SKM-1 treated with dmso at 0.1 percent for 144 hours (cell line): ENCODE measurements at regions not wholly inside any gene's neighbourhood (a gene's known extent, or its start where the extent isn't known, plus 50 kb on each side); places are given as distances from the start of the nearest gene placed in this dataset.
"Not testable (repeated sequence)": the region's sequence is repeated elsewhere in the genome, so short reads cannot be mapped to it uniquely, and the experiment has no call there.

Experiments
- DNase-seq: peaks from one replicate; lab custom pipeline; 2025; ENCODE audit not compliant: unreplicated experiment; lab: John Stamatoyannopoulos, UW

GRCh38 chr5:53405396-53405795 is 75.0 kb upstream of the FST start:
- no peak for DNase-seq

- no peak for DNase-seq
Measured at GRCh38 chr5:53406630-53407316, 73.7 kb upstream of the FST start.

GRCh38 chr5:53407373-53407772 is 73.1 kb upstream of the FST start:
- DNase-seq = no peak

GRCh38 chr5:53411388-53411787 is 69.0 kb upstream of the FST start:
- no peak for DNase-seq

- not testable (repeated sequence) for DNase-seq
Measured at GRCh38 chr5:53412499-53412898, 67.9 kb upstream of the FST start.

GRCh38 chr5:53416144-53416738 is 64.2 kb upstream of the FST start:
- no peak for DNase-seq

- no peak for DNase-seq
Measured at GRCh38 chr5:53418409-53418808, 62.0 kb upstream of the FST start.

- DNase-seq = no peak
Measured at GRCh38 chr5:53418826-53419658, 61.4 kb upstream of the FST start.

GRCh38 chr5:53422539-53422938 is 57.9 kb upstream of the FST start:
- DNase-seq = no peak

GRCh38 chr5:53423724-53424123 is 56.7 kb upstream of the FST start:
- DNase-seq = peak; percentile 6

GRCh38 chr5:53424686-53425615 is 55.5 kb upstream of the FST start:
- DNase-seq = no peak

- peak; percentile 15 for DNase-seq
Measured at GRCh38 chr5:53425687-53426511, 54.5 kb upstream of the FST start.

- DNase-seq = no peak
Measured at GRCh38 chr5:53426512-53426830, 54.0 kb upstream of the FST start.

GRCh38 chr5:53426878-53427277 is 53.6 kb upstream of the FST start:
- no peak for DNase-seq

- no peak for DNase-seq
Measured at GRCh38 chr5:53427965-53428364, 52.5 kb upstream of the FST start.

- DNase-seq = no peak
Measured at GRCh38 chr5:53429706-53430105, 50.7 kb upstream of the FST start.

GRCh38 chr5:53430618-53431252 is 49.7 kb upstream of the FST start:
- DNase-seq = peak; percentile 26
